Limb (tissue), 2 donors: ENCODE measurements at regions not wholly inside any gene's neighbourhood (a gene's known extent, or its start where the extent isn't known, plus 50 kb on each side); places are given as distances from the start of the nearest gene placed in this dataset.
A peak's percentile ranks its signal among the peaks of the same experiment; 100 is the strongest.
"Not testable (repeated sequence)": the region's sequence is repeated elsewhere in the genome, so short reads cannot be mapped to it uniquely, and the experiment has no call there.

Experiments
- DNase-seq, 2 donors: peaks; one replicate each; pipeline ENCODE4 v3.0.0-alpha.2; 2016; ENCODE audit errors: extremely low spot score in 2 of 2

DNA sequence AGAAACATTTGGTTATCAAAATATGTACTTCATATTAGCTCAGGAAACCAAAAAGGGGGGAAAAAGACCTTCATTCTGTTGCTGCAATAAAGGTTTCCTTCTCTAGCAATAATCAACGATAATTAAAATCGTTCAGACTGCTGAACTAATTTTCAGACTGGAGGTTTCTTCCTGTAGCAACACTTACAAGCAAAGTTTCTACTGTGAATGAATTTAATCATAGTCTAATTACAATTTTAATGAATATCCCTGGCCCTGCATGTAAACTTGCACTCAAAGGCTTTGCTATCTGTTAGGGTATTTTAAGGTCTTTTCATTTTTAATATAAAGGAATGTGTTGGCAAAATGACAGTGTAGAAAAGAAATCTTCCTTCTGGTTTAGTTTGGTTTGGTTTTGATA lies 265.2 kb downstream of the QDPR start:
- no peak for DNase-seq

DNA sequence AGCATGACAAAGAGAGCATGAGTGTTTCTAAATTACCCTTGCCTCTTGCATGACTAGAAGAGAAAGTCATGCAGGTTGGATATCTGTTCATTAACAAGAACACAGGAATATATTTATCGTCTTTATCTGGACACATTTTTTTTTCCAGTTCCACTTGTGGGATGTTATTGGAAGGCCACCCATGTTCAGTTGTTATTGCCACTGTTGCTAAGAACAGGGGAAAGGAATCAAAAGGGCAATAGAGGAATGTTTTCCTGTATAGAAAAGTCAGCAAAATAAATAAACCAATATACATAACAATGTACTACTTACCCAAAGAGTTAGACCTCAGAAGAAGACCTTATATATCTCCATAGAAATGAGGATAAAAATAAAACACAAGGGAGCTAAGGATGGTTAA lies 270.1 kb downstream of the QDPR start:
- no peak for DNase-seq

DNA sequence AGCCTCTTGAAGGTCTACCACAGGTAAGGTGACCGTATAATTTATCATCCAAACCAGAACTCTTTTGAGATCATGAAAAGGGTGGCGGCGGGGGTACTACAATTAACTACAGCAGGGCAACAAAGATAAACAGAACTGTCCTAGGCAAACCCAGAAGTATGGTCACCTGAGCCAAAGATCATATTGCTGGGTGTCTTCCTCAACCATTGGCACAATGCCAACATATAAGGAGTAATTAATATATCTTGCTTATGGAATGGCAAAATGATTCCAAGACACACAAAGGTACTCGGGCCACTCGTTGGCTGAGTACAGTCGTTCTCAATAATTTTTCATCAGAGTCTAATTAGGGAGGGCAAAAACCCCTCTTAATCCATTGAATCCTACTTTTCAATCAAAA lies 273.3 kb downstream of the QDPR start:
- no peak for DNase-seq

DNA sequence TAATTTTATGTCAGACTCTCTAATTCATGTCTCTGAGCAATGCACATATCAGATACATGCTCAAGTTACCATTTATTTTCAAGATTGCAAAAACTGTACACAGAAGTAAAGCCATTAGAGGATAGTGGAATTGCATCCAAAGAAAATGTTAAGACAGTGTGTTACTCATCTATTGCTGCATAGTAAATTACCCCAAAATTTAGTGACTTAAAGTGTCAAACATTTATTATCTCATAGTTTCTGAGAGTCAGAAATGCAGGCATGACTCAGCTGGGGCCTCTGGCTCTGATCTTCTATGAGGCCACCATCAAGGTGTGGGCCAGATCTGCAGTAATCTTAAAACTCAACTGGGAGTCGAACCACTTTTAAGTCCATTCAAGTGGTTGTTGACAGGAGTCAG lies 275.2 kb downstream of the QDPR start:
- DNase-seq = no peak

DNA sequence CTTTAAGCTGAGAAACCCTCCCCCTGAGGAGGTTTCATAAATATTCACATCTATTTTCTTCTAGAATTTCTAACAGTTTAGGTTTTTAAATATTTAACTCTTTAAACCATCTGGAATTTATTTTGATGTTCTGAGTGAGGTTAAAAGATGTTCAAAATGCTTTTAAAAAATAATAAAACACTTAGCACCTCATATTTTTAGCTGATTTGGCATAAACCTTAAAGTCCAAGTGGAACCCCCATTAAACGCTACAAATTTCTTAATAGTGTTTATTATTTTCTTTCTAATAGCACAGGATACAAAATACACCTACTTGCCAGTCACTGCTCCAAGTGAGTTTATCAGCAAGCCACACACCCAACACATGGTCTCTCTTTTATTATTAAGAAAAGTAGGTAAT lies 277.2 kb downstream of the QDPR start:
- DNase-seq = no peak

DNA sequence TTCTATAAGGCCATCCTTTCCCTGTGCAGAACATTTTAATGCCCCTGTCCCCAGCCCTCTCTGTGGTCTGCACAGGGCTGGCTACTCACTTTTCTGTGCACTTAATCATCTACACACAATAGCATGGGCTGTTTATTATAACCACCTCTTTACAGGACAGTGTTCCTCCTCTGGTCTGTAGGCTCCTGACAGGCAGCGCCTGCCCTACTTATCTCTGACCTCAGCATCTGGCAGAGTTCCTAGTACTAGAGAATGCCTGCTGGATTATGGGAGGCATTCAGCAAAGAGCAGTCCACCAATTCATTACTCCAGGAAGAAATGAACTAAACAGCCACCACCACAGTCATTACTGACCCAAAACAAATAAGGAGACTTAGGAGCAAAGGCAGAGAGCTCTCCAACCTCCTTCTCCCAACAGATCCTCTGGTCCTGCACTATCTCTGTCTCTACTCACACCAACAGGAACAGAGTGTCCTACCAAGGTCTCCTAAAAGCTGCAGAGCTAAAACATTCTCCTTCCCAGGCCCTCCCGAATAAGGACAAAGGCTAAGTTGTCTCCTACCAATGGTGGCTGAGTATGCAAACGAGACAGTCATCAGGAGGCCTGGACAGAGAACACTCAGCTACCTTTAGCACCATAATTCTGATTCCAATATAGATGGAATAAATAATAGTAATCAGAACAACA lies 279.2 kb downstream of the QDPR start:
- DNase-seq = no peak

DNA sequence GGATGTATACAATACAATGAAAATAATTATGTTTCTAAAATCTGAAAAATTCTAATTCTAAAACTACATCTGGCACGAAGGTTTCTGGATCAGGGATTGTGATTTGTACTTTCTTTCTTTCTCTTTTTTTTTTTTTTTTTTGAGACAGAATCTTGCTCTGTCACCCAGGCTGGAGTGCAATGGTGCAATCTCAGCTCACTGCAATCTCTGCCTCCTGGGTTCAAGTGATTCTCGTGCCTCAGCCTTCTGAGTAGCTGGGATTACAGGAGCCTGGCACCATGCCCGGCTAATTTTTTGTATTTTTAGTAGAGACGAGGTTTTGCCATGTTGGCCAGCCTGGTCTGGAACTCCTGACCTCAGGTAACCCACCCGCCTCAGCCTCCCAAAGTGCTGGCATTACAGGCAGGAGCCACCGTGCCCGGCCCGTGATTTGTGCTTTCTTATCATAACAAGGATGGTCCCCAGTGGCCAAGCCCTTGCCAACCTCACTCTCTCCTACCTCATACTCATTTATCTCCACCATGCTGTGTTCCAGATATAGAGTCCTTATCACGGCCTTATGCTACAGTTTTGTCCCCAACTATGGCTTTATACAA lies 279.9 kb downstream of the QDPR start:
- DNase-seq = not testable (repeated sequence)

DNA sequence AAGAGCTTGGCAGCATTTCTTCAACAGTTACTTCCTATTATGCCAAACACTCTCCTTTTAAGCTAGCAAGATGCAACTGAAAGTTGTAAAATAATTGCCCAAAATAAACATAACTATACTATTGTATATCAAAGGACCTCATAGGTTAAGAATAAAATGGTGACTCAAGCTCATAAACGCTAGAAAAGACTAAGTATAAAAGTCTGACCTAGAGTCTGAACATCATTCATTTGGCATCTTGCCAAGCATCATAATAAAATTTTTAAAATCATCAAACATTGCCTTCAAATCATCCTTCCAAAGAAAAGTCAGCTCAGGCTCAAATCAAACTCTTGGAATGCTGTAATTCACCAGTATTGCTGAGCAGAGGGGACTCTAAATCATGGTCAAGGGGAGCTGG lies 281.2 kb downstream of the QDPR start:
- DNase-seq = no peak

DNA sequence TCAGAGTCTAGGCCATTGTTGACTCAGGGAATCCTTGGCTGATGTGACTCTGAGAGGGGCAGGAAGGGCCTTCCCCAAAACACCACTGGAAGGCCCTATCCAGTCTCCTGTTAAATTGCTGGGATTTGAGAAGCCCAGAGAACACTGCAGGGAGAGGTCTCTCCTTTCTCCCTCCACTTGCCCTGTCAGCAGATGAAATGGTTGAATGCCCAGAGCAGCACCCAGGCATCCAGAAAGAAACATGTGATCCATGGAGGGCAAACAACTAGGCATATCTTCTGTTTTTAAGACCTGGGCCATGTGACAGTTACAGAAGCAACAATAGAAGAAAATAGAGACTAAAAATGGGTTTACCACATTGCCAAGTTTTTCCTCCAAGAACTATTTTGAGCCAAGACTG lies 291.1 kb downstream of the QDPR start:
- no peak for DNase-seq

DNA sequence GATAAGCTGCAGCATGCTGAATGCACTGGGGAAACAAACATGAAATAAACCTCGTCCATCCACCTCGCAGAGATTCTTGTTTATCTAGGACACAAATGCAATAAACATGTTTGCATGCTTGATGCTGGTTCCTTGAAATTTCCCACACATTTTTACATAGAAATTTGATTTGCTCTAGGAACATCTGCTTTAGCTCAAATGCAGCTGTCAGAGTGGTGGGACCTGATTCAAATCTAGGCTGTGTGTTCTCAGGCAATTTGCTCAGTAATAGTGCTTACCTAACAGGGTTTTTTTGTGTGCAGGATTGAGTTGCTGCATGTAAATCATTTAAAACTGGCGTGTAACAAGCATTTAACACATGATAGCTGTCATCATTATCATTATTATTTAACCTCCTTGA lies 293.1 kb downstream of the QDPR start:
- no peak for DNase-seq

DNA sequence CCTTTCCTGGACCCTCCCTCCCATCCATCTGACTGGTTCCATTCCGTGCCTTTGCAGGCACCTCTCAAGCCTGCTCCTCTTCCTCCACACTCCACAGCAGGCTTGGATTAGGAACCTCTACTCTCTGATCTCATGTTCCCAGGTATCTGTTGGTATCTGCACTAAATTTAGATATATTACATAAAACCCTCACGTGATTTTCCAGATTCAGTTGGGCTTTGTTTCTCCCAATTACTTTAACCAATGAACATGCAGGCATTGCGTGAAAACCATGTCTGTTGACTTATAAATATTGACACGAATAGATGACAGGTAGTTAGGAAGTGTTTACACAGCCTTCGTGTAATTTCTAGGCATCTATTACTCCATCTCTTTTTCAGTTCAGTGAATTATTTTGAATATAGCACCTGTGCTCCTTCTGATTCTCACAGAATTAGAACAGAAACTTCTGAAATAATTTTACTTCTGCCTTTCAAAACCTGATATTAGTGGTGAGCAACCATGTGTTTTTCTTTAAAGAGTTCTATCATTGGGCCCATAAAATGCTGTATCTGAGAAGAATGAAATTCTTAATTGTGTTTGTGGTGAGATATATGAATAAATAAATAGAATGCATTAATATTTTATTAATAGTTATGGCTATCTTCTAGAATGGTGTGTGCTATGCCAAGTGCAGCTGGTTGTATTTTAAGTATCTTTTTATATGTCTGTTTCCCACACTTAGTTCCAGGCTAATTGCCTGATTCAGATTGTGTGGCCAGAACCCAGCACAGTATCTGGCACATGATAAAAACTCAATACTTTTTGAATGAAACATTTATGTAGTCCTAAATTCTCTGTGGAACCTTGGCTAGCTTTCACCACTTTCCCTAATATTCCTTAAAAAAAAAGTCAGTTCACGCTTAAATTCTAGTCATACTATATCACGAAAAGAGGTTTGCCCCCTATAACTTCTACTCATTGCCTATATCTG lies 304.8 kb downstream of the QDPR start:
- no peak for DNase-seq

DNA sequence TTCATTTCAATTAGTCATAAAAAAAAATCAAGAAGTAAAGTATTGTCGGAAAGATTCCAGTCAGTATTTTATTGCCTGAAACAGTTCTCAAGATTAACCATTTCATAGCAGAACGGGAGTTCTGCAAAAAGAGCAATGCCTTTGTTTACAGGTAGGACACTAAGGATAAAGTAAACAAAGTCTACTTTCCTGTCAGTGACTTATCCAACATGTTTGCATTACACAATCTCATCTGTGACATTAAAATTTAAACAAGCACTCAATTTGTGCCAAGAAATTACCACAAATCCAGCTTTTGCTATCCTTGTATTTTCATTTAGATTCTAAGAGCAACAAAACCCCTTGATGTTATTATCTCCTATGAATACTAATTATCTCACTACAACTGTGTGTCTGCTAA lies 306.5 kb upstream of the LDB2 start:
- DNase-seq = no peak

DNA sequence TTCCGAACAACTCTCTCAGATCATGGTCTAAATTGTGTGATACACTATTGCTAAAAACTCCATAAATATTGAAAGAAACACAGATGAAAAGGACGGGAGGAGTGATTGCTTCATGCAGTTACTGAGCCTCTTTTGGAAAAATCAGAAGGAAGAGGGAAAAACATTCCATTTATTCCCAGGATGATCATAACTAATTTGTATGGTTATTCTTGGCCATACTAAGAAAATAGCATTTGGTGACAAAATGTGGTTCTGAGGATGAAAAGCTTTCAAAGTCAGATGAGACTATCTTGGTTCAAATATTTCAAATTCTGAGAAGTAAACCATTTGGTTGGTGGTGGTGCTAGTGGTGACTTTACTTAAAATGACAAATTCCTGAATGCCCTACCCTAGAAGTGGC lies 305.4 kb upstream of the LDB2 start:
- DNase-seq = no peak

DNA sequence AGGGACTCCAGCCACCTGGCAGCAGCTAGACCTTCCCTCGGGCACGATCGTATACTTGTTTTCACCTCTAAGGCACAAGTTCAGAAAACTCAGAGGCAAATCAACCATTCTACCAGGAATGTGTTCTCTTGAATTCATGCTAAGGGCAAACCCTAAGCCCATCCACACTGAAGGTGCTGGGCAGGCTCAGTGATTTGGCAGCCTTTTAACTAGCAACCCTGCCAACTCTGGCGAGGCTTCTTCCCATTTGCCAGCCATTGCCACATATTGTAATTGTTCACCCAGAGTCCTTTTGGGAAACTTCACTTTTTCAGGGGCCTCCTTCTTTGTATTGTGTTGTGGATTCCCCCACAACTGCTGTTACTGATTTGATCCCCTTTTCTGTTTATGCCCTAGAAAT lies 298.6 kb upstream of the LDB2 start:
- no peak for DNase-seq

DNA sequence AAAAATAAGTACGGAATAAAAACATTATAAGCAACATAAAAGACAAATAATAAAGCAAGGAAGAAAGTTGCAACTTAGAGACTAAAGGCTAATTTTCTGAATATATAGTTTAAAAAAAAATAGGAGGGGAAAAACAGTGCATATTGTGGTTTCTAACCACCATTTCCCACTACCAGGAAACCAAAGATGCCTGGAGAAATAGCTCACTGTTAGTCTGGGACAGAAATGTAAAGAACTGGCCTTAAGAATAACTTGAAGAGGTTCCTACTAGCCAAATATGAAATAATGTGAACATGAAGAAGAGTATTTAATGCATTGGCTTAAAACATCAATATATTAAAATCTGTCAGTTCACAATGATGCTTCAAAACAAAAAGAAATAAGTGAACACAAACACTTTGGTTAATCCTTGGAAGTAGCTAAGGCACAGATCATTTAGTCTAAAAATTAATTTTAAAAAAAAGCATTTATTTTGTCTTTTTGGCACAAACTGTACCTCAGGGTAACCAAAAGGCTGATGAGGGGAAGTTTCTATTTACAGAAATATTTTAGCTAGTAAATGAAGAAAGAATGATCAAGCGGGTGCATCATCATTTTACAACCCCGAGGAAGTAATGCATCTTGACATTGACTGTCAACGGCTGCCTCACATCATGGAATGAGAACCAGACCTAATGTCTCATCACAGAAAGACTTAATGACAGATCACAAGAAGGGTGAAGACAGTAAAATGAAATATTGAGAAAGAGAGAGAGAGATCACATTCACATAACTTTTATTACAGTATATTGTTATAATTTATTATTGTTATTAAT lies 297.2 kb upstream of the LDB2 start:
- no peak for DNase-seq

DNA sequence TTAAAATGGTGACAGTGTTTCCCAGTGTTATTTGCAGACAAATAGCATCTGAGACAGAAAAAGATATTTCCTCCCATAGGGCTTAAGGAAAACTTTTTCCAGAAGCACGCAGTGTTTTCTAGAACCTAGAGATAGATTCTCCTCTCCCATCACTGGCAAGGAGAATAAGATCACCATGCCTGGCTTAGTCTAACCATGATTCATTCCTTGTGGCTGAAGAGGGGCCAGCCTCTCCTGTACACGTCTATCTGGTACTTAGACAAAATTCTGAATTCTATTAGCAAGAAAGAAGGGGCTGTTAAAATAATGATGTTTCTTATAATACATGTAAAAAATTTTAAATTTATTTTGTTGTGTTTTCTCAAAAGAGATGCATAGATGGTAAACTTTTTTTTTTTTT lies 296.1 kb upstream of the LDB2 start:
- DNase-seq = no peak

DNA sequence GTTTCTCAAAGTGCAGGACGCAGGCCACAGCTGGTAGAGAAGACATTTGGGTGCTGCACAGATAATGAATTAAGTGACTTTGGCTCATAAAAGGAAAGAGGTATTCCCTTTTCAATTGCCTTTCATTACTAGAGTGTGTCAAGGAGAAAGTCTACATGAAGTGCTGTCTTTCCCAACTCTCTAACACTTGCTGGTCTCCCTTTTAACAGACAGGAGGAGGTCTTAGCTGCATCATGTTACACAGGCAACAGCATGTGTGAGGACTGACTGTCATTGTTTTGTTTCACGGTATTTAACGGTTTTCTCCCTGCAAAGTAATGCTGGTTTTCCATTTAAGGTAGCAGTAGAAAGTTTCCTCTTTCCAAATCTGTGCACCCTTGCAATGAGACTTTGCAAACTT lies 291.3 kb upstream of the LDB2 start:
- DNase-seq = no peak

DNA sequence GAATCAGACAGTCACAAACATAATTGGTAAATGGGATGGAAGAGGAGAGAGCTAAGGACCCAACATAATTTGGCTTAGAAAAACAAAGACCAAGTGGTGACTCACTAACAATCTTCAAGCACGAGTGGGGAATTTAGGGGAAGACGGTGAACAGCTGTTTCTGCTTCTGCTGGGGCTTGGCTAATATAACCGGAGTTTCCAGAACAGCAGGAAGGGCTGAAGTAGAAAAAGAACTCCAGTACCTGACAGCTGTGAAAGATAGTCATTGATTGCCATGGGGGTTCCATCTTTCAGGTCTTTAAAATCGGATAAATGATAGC lies 290.9 kb upstream of the LDB2 start:
- DNase-seq = peak in 1 of 2 donors; percentile 85

DNA sequence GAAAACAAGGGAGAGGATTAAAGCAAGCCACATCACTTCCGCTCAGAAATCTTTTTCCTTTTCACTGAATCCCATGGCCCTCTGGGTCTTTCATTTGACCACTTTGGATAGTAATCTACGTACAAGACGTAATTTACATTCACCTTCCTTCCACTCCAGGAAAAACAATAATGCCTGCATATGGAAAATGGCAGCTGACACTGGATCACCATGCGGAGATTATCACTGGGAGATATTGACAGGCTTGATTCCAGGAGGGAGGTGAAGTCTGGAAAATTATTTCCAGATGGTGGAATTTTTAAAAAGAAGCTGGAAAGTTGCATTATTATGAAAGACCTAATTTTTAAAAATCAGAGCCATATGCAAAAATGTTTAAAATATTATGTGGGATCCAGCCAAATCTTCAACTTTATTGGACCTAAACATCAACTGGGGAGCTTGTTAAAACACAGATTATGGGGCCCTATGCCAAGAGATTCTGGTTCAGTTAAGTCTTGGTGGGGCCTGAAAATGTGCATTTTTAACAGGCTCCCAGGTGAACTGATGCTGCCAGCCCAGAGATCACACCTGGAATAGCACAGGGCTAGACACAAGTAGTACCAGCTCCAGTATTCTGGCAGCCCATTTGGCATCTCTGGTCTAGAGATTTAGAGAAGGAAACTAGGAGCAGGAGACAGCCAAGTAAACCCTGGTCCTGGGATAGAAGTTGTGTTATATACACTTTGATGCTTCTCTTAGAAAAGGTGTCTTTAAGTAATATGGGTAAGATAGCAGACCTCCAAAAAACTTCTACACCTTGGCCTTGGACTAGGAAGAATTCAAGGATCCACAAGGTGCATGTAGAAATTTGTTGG lies 290.3 kb upstream of the LDB2 start:
- peak in 1 of 2 donors; percentile 74 for DNase-seq

DNA sequence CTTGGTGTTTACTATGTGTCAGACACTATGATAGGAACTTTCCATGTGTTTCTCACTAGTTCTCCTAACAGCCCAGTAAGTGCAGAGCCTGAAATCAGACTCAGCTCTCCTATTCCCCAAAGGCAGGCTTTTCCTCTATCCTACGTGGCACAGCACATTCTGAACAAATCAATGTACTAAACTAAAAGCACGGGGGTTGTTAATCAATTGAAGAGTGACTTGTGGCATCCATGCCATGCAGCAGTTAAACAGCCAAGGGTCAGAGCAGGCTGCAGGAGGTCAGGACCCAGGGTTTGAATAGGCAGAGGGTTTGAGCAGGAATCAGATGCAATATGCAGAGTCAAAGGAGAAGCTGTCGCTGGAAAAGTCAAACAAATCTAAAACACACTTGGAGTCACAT lies 289.7 kb upstream of the LDB2 start:
- peak in 1 of 2 donors; percentile 41 for DNase-seq

DNA sequence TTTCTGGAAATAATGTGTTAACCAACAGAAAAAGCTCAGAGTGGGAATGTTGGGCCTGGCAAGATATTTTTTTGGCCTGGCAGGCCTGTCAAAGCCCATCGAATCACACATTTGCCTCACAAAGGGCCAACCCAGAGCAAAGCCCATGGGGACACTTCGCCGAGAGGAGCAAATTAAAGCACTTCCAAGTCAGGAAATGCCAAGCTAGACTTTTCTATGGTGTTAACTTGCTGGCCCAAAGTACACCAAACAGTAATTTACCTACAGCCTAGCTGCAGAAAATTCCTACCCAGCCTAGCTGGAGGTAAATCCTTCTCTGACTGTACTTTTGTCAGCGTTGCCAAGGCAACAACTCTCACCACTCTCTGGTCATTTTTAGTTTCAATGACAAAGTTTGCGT lies 288.6 kb upstream of the LDB2 start:
- no peak for DNase-seq
